GM20000 (cell line): ENCODE measurements at regions not wholly inside any gene's neighbourhood (a gene's known extent, or its start where the extent isn't known, plus 50 kb on each side); places are given as distances from the start of the nearest gene placed in this dataset.

ENCODE experiments used
- DNase-seq: peaks from one replicate; pipeline ENCODE4 v3.0.0; 2012; ENCODE audit warnings: low spot score
- CTCF ChIP-seq: IDR thresholded peaks from 2 replicates; pipeline ENCODE4 v1.5.1; 2012; ENCODE audit warnings: mild to moderate bottlenecking, control low read depth; ENCODE audit errors: extremely low read depth, missing control alignments

GRCh38 chr14:98974113-98974512 lies 297.9 kb downstream of the BCL11B start:
- TF ChIP-seq CTCF: no peak

GRCh38 chr14:98976271-98976670 lies 295.7 kb downstream of the BCL11B start:
- no peak for TF ChIP-seq CTCF
- DNase-seq: no peak

More at GRCh38 chr14:98974113-98974512, 297.9 kb downstream of the BCL11B start:
- no peak for DNase-seq

- TF ChIP-seq CTCF: no peak
Observed at GRCh38 chr14:98977451-98977850, 294.5 kb downstream of the BCL11B start.

GRCh38 chr14:98982986-98983385 lies 289.0 kb downstream of the BCL11B start:
- no peak for DNase-seq
- no peak for TF ChIP-seq CTCF

More at GRCh38 chr14:98977451-98977850, 294.5 kb downstream of the BCL11B start:
- DNase-seq: no peak

GRCh38 chr14:98984027-98984718 lies 287.8 kb downstream of the BCL11B start:
- no peak for DNase-seq
- TF ChIP-seq CTCF: no peak

- TF ChIP-seq CTCF: no peak
- no peak for DNase-seq
Observed at GRCh38 chr14:98984719-98985041, 287.3 kb downstream of the BCL11B start.

- no peak for DNase-seq
- TF ChIP-seq CTCF: no peak
Observed at GRCh38 chr14:98993818-98994217, 278.2 kb downstream of the BCL11B start.
